ENCODE measurements at regions not wholly inside any gene's neighbourhood (a gene's known extent, or its start where the extent isn't known, plus 50 kb on each side); places are given as distances from the start of the nearest gene placed in this dataset.
A peak's percentile ranks its signal among the peaks of the same experiment; 100 is the strongest.

DNA sequence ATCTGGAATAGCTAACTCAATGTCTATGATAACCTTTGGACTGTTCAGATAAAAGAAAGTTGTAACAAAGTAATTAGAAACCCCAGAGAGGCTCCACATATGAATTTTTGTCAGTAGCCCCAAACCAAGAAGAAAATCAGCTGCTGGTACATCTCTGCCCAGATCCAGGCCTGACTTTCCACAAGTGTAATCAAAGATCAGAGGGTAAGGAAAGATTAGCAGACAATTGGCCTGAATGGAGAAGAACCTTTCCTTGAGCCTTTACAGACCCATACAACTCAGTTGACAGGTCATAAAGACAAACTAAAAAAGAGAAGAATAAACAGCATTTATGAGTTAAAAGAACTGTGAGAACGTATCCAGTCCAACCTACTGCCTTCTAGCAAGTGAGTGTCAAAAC lies 366.7 kb upstream of the PKN2 start:
- ATAC-seq = no peak
- no peak for TF ChIP-seq POLR2A (IDR thresholded peaks at IDR 0.05)
- TF ChIP-seq, protein P1, sequence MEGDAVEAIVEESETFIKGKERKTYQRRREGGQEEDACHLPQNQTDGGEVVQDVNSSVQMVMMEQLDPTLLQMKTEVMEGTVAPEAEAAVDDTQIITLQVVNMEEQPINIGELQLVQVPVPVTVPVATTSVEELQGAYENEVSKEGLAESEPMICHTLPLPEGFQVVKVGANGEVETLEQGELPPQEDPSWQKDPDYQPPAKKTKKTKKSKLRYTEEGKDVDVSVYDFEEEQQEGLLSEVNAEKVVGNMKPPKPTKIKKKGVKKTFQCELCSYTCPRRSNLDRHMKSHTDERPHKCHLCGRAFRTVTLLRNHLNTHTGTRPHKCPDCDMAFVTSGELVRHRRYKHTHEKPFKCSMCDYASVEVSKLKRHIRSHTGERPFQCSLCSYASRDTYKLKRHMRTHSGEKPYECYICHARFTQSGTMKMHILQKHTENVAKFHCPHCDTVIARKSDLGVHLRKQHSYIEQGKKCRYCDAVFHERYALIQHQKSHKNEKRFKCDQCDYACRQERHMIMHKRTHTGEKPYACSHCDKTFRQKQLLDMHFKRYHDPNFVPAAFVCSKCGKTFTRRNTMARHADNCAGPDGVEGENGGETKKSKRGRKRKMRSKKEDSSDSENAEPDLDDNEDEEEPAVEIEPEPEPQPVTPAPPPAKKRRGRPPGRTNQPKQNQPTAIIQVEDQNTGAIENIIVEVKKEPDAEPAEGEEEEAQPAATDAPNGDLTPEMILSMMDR (IDR thresholded peaks at IDR 0.05) = no peak
- 62 to 87% (median 71%) methylated on average over 1 of the region's 1 CpG for WGBS, 4 donors

DNA sequence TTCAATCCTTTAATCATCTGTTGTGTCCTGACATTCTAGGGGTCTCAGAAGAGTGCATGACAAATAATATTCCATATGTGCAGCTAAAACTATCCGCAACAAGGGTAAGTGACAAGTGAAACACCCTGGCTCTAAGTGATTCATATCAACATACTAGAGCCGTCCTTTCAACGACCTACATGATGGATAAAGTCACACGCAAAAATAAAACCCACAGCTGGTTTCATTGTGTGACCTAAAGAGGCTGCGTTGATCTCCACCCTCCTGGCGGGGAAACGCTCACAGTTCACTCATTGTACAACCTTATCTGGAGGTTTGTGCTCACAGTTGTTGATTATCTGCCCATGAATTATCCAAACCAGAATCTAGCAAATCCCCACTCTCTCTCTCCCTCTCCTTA lies 365.3 kb upstream of the PKN2 start:
- Histone ChIP-seq H3K27ac (no peak overlapping the region), H3K9me3 (no peaks in the 10 kb centered on the region), H3K4me3 (no peak overlapping the region), H3K36me3 (no peaks in the 10 kb centered on the region), H3K4me1 (no peaks in the 10 kb centered on the region), H3K27me3 (no peaks in the 10 kb centered on the region)
- TF ChIP-seq, protein P1 (IDR thresholded peaks at IDR 0.05) = no peak
- no peak for TF ChIP-seq POLR2A (IDR thresholded peaks at IDR 0.05)
- WGBS, 4 donors = 28 to 38% (median 33%) methylated on average over 7 of the region's 7 CpGs
- no peak for DNase-seq
- intact Hi-C loops (cut with DNase I) = no loop called here
- ATAC-seq = peak in 1 of 4 donors; percentile 51

More for the DNA sequence above, 366.7 kb upstream of the PKN2 start:
- no peaks in the 10 kb centered on the region for H3K36me3 ChIP-seq
- H3K4me3 ChIP-seq = no peak overlapping the region
- H3K4me1 ChIP-seq = no peaks in the 10 kb centered on the region
- no peaks in the 10 kb centered on the region for H3K9me3 ChIP-seq
- intact Hi-C loops (cut with DNase I) = no loop called here
- DNase-seq = no peak
- no peaks in the 10 kb centered on the region for H3K27me3 ChIP-seq
- no peak overlapping the region for H3K27ac ChIP-seq

DNA sequence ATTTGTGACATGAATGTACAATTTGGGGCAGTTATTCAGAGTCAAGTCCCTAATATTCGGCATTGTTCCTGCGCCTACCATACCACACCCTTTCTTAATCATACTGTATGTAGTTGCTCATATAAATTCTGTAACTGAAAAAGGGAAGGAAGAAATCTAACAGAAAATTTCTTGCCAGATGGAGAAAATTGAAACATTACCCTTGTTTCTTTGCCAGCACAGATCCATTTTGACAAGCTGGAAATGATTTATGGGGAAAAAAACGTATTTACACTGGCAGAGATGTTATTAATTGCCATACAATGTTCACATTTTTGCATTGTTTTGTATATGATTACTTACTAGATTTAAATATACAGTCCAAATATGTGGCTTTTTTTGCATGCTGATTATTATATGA lies 363.8 kb upstream of the PKN2 start:
- TF ChIP-seq, protein P1 (IDR thresholded peaks at IDR 0.05) = no peak
- TF ChIP-seq POLR2A (IDR thresholded peaks at IDR 0.05) = no peak
- H3K9me3 ChIP-seq = no peaks in the 10 kb centered on the region
- peaks cover 0 to 7% (median 0%) of the 10 kb centered on the region in 12 donors for H3K4me1 ChIP-seq
- H3K36me3 ChIP-seq = no peaks in the 10 kb centered on the region
- no peak overlapping the region for H3K27ac ChIP-seq
- WGBS, 4 donors = 75 to 77% (median 76%) methylated on average over 3 of the region's 3 CpGs
- intact Hi-C loops (cut with DNase I) = loop anchor here in 1 of 10 donors (10.0 kb wide), 1 partner anchor 145 kb away; no protein-coding TSS in a partner anchor
- H3K4me3 ChIP-seq = no peak overlapping the region
- DNase-seq = no peak
- no peak for ATAC-seq
- H3K27me3 ChIP-seq = no peaks in the 10 kb centered on the region

DNA sequence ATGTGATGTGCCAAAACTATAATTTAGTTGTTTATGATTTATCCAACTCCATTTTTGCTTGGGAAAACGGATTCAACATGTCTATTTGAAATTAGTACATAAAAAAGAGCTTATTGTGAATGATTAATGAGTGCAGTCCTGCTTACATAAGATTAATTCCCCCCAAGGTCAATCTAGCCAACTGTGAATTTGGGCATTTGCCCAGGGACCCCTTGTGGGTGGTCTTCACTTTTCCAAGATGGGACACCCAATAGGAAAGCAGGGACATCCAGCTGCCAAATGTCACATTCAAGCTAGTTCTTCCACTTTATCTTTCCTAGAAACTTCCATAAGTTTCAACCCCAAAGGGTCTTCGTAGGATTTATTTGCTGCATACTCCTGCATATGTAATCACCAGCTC lies 362.4 kb upstream of the PKN2 start:
- DNase-seq = no peak
- TF ChIP-seq POLR2A (IDR thresholded peaks at IDR 0.05) = no peak
- TF ChIP-seq, protein P1 (IDR thresholded peaks at IDR 0.05) = no peak
- intact Hi-C loops (cut with DNase I) = loop anchor here in 1 of 10 donors (10.0 kb wide), 1 partner anchor 143 kb away; no protein-coding TSS in a partner anchor
- peaks cover 0 to 11% (median 0%) of the 10 kb centered on the region in 12 donors for H3K4me1 ChIP-seq
- no peaks in the 10 kb centered on the region for H3K27me3 ChIP-seq
- H3K27ac ChIP-seq = no peak overlapping the region
- H3K36me3 ChIP-seq = no peaks in the 10 kb centered on the region
- 67 to 79% (median 76%) methylated on average over 2 of the region's 2 CpGs for WGBS, 4 donors
- no peak for ATAC-seq
- H3K4me3 ChIP-seq = no peak overlapping the region
- no peaks in the 10 kb centered on the region for H3K9me3 ChIP-seq
